ENCODE measurements at regions not wholly inside any gene's neighbourhood (a gene's known extent, or its start where the extent isn't known, plus 50 kb on each side); places are given as distances from the start of the nearest gene placed in this dataset.

- TF ChIP-seq CTCF (IDR thresholded peaks at IDR 0.05), result no peak
- no peak for DNase-seq
- Histone ChIP-seq H3K36me3 (no peaks in the 10 kb centered on the region), H3K9me3 (peaks cover 0 to 2% (median 0%) of the 10 kb centered on the region in 11 donors), H3K27ac (no peak overlapping the region), H3K4me3 (no peak overlapping the region), H3K27me3 (no peaks in the 10 kb centered on the region), H3K4me1 (peaks cover 0 to 10% (median 0%) of the 10 kb centered on the region in 9 donors)
- intact Hi-C loops (cut with DNase I), result no loop called here
- ATAC-seq, result no peak
Measured at GRCh38 chr2:103785956-103786355, 1024.1 kb downstream of the TMEM182 start.

DNA sequence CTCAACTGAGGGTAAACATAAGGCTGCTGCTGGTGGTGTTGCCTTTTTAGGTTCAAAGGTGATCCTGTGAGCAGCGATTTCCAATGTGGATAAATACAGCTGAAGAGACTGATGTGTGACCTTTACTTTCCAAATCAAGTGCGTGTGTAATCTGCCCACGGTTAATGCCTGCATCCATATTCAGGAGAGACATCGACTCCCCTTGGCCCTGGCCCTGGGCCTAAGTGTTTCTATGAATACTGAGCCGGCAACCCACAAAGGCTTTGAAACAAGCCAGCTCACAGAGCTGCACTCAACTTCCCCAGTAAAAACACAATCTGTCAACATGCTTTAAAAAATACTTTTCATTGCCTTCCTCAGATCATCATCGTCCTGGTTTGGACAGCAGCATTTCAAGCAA lies 1026.6 kb downstream of the TMEM182 start:
- intact Hi-C loops (cut with DNase I), result no loop called here
- H3K27ac ChIP-seq, result no peak overlapping the region
- no peaks in the 10 kb centered on the region for H3K36me3 ChIP-seq
- no peak for TF ChIP-seq CTCF (IDR thresholded peaks at IDR 0.05)
- ATAC-seq (peak in 1 of 8 donors; percentile 59), DNase-seq (no peak)
- H3K4me1 ChIP-seq, result peaks cover 0 to 10% (median 0%) of the 10 kb centered on the region in 9 donors
- 17 to 22% methylated on average over 6 of the region's 6 CpGs for WGBS, 2 donors
- no peaks in the 10 kb centered on the region for H3K27me3 ChIP-seq
- H3K9me3 ChIP-seq, result peaks cover 0 to 4% (median 0%) of the 10 kb centered on the region in 11 donors
- H3K4me3 ChIP-seq, result no peak overlapping the region

DNA sequence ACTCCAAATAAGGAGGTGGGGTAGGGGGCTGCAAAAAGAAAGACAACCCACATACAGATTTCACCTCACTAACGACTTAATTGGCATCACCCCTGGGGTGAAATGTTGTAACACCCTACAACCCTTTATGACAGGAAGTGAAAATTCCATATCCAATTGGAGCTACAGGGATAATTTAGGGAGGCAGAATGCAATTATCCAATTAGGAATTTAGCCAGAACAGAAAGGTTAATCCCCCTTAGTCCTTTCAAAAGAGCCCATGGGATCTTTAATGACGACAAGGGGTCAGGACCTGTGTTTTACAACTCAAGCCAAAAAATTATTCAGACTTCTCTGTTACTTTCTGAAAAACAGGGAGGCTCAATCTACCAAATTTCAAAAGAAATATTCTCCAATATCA lies 1027.1 kb downstream of the TMEM182 start:
- H3K4me3 ChIP-seq, result no peak overlapping the region
- peaks cover 0 to 4% (median 0%) of the 10 kb centered on the region in 11 donors for H3K9me3 ChIP-seq
- ATAC-seq (no peak), DNase-seq (no peak)
- H3K36me3 ChIP-seq, result no peaks in the 10 kb centered on the region
- no peak overlapping the region for H3K27ac ChIP-seq
- 10 to 12% methylated on average over 2 of the region's 2 CpGs for WGBS, 2 donors
- no peaks in the 10 kb centered on the region for H3K27me3 ChIP-seq
- intact Hi-C loops (cut with DNase I), result no loop called here
- no peak for TF ChIP-seq CTCF (IDR thresholded peaks at IDR 0.05)
- H3K4me1 ChIP-seq, result peaks cover 0 to 10% (median 0%) of the 10 kb centered on the region in 9 donors

GRCh38 chr2:103789381-103790095 lies 1027.7 kb downstream of the TMEM182 start:
- peak; percentile 12 to 22 for DNase-seq
- H3K36me3 ChIP-seq, result no peaks in the 10 kb centered on the region

More at GRCh38 chr2:103789381-103790095, 1027.7 kb downstream of the TMEM182 start:
- intact Hi-C loops (cut with DNase I), result no loop called here
- no peak for TF ChIP-seq CTCF (IDR thresholded peaks at IDR 0.05)
- 37 to 43% methylated on average over 3 of the region's 3 CpGs for WGBS, 2 donors
- peaks cover 0 to 4% (median 0%) of the 10 kb centered on the region in 11 donors for H3K9me3 ChIP-seq
- no peaks in the 10 kb centered on the region for H3K27me3 ChIP-seq
- H3K4me1 ChIP-seq, result peaks cover 0 to 10% (median 0%) of the 10 kb centered on the region in 9 donors
- H3K4me3 ChIP-seq, result no peak overlapping the region
- no peak overlapping the region for H3K27ac ChIP-seq
- ATAC-seq, result peak in 1 of 8 donors; percentile 74

All from heart right ventricle (tissue), 16 donors.